ENCODE measurements at regions not wholly inside any gene's neighbourhood (a gene's known extent, or its start where the extent isn't known, plus 50 kb on each side); places are given as distances from the start of the nearest gene placed in this dataset.

GRCh38 chr9:134525070-134525815, 116.4 kb upstream of the COL5A1 start:
- WGBS, 3 donors = 93 to 95% (median 95%) methylated on average over 26 of the region's 26 CpGs
- no peak for DNase-seq
- Histone ChIP-seq H3K27me3 (no peaks in the 10 kb centered on the region), H3K4me1 (ENCODE audit: insufficient read depth) (no peaks in the 10 kb centered on the region), H3K4me3 (no peak overlapping the region), H3K27ac (no peak overlapping the region), H3K9me3 (no peaks in the 10 kb centered on the region), H3K36me3 (no peaks in the 10 kb centered on the region)
- TF ChIP-seq CTCF (IDR thresholded peaks at IDR 0.05) = no peak
- no peak for TF ChIP-seq POLR2A (IDR thresholded peaks at IDR 0.05)
- TF ChIP-seq EP300 (IDR thresholded peaks at IDR 0.05) = no peak
- intact Hi-C loops (cut with DNase I) = loop anchor here in 1 of 4 donors (10.0 kb wide), 1 partner anchor 60 kb away; no protein-coding TSS in a partner anchor

- H3K27me3 ChIP-seq = no peaks in the 10 kb centered on the region
- no peak overlapping the region for H3K4me3 ChIP-seq
- intact Hi-C loops (cut with DNase I) = loop anchor here in 1 of 4 donors (10.0 kb wide), 1 partner anchor 61 kb away; no protein-coding TSS in a partner anchor
- H3K27ac ChIP-seq = no peak overlapping the region
- 33 to 36% (median 33%) methylated on average over 26 of the region's 26 CpGs for WGBS, 3 donors
- DNase-seq = peak in 2 of 5 donors; percentile 33 to 53
- no peaks in the 10 kb centered on the region for H3K36me3 ChIP-seq
- TF ChIP-seq POLR2A (IDR thresholded peaks at IDR 0.05) = no peak
- no peak for TF ChIP-seq EP300 (IDR thresholded peaks at IDR 0.05)
- TF ChIP-seq CTCF (IDR thresholded peaks at IDR 0.05) = no peak
- no peaks in the 10 kb centered on the region for H3K4me1 ChIP-seq (ENCODE audit: insufficient read depth)
- no peaks in the 10 kb centered on the region for H3K9me3 ChIP-seq
These were observed 115.6 kb upstream of the COL5A1 start for GRCh38 chr9:134525841-134526583.

- 43 to 53% (median 48%) methylated on average over 19 of the region's 19 CpGs for WGBS, 3 donors
- Histone ChIP-seq H3K4me3 (no peak overlapping the region), H3K4me1 (ENCODE audit: insufficient read depth) (no peaks in the 10 kb centered on the region), H3K36me3 (no peaks in the 10 kb centered on the region), H3K9me3 (no peaks in the 10 kb centered on the region), H3K27me3 (no peaks in the 10 kb centered on the region), H3K27ac (no peak overlapping the region)
- TF ChIP-seq EP300 (IDR thresholded peaks at IDR 0.05) (no peak), CTCF (IDR thresholded peaks at IDR 0.05) (no peak), POLR2A (IDR thresholded peaks at IDR 0.05) (no peak)
- peak in 1 of 5 donors; percentile 26 for DNase-seq
- intact Hi-C loops (cut with DNase I) = loop anchor here in 1 of 4 donors (10.0 kb wide), 1 partner anchor 62 kb away; no protein-coding TSS in a partner anchor
These were observed 114.8 kb upstream of the COL5A1 start for GRCh38 chr9:134526584-134527477.

- H3K36me3 ChIP-seq = no peaks in the 10 kb centered on the region
- H3K27me3 ChIP-seq = no peaks in the 10 kb centered on the region
- H3K9me3 ChIP-seq = no peaks in the 10 kb centered on the region
- H3K4me1 ChIP-seq (ENCODE audit: insufficient read depth) = no peaks in the 10 kb centered on the region
- H3K27ac ChIP-seq = no peak overlapping the region
- H3K4me3 ChIP-seq = no peak overlapping the region
- DNase-seq = no peak
- TF ChIP-seq EP300 (IDR thresholded peaks at IDR 0.05) (no peak), CTCF (IDR thresholded peaks at IDR 0.05) (no peak), POLR2A (IDR thresholded peaks at IDR 0.05) (no peak)
- intact Hi-C loops (cut with DNase I) = no loop called here
These were observed 110.9 kb upstream of the COL5A1 start for GRCh38 chr9:134530724-134531123.

All from ovary (tissue), 7 donors.